ENCODE measurements at regions not wholly inside any gene's neighbourhood (a gene's known extent, or its start where the extent isn't known, plus 50 kb on each side); places are given as distances from the start of the nearest gene placed in this dataset.
"Not testable (repeated sequence)": the region's sequence is repeated elsewhere in the genome, so short reads cannot be mapped to it uniquely, and the experiment has no call there.

DNA sequence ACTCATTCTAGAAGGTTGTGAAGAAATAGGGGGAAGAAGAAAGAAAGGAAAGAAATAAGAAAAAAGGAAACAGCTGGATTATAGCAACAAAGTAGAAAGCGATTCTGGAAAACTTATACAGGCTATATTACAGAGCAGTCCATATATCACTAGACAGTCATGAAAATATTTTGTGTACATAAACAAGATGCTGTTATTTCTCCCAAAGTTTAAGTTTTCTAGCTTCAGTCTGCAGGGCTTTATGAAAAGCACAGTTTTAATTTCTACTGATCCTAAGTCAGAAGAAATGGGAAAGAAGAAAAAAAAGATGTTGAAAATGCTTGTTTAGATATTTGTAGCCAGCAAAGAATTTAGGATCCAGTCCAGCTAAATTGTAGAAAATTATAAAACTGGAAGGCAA is 321.4 kb upstream of the NDN start:
- H3K9ac ChIP-seq (ENCODE audit: low read length in 5 of 5): no peak overlapping the region
- H3K27me3 ChIP-seq (ENCODE audit: control insufficient read depth in 5 of 5, insufficient read depth in 4 of 5, low read length in 5 of 5): no peaks in the 10 kb centered on the region
- H3K4me1 ChIP-seq (ENCODE audit: control insufficient read depth in 5 of 5, insufficient read depth in 5 of 5, low read length in 5 of 5): no peaks in the 10 kb centered on the region
- no peaks in the 10 kb centered on the region for H3K9me3 ChIP-seq (ENCODE audit: control insufficient read depth in 5 of 5, low read length in 5 of 5)
- H3K27ac ChIP-seq (ENCODE audit: low read depth, low read length): no peak overlapping the region
- H3K4me3 ChIP-seq (ENCODE audit: low read depth in 1 of 5, low read length in 5 of 5): no peak overlapping the region
- no peaks in the 10 kb centered on the region for H3K36me3 ChIP-seq (ENCODE audit: control insufficient read depth in 5 of 5, insufficient read depth in 5 of 5, low read length in 5 of 5)

DNA sequence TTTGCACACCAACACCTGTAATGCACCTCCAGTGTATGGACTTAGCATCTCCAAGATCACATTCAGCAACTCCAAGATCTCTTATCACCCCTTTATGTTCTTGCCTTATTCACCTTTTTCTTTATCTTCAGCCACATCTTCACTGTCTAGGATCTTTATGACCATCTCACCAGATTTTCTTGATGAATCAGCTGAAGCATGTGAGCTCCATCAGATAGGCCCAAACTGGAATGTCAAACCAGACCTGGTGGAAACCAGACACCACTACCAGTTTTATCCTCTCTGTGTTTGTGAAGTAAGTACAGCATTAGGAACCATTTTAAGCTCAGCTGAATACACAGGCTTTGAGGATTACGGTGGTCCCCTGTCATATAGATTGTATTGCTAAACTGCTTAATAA is 330.4 kb upstream of the NDN start:
- Histone ChIP-seq H3K27me3 (ENCODE audit: control insufficient read depth in 5 of 5, insufficient read depth in 4 of 5, low read length in 5 of 5) (no peaks in the 10 kb centered on the region), H3K4me3 (ENCODE audit: low read depth in 1 of 5, low read length in 5 of 5) (no peak overlapping the region), H3K9me3 (ENCODE audit: control insufficient read depth in 5 of 5, low read length in 5 of 5) (peaks cover 0 to 6% (median 0%) of the 10 kb centered on the region in 5 donors), H3K27ac (ENCODE audit: low read depth, low read length) (no peak overlapping the region), H3K36me3 (ENCODE audit: control insufficient read depth in 5 of 5, insufficient read depth in 5 of 5, low read length in 5 of 5) (no peaks in the 10 kb centered on the region), H3K9ac (ENCODE audit: low read length in 5 of 5) (no peak overlapping the region), H3K4me1 (ENCODE audit: control insufficient read depth in 5 of 5, insufficient read depth in 5 of 5, low read length in 5 of 5) (no peaks in the 10 kb centered on the region)

DNA sequence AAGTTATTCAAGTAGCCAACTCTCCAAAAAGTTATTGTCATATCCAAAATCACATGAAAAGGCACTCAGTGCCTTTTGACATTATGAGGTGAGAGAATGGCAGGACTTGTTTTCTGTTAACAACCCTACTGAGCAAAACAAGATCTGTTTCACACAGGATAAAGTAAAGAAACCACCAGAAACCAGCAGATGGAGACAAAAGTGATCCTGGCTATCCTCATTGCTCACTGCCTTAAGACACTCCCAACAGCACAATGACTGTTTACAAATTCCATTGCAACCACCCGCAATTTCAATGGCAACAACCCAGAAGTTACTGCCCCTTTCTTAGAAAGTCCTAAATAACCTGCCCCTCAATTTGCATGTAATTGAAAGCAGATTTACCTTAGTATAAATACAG is 352.6 kb upstream of the NDN start:
- no peaks in the 10 kb centered on the region for H3K36me3 ChIP-seq (ENCODE audit: control insufficient read depth in 5 of 5, insufficient read depth in 5 of 5, low read length in 5 of 5)
- no peaks in the 10 kb centered on the region for H3K27me3 ChIP-seq (ENCODE audit: control insufficient read depth in 5 of 5, insufficient read depth in 4 of 5, low read length in 5 of 5)
- no peak overlapping the region for H3K9ac ChIP-seq (ENCODE audit: low read length in 5 of 5)

DNA sequence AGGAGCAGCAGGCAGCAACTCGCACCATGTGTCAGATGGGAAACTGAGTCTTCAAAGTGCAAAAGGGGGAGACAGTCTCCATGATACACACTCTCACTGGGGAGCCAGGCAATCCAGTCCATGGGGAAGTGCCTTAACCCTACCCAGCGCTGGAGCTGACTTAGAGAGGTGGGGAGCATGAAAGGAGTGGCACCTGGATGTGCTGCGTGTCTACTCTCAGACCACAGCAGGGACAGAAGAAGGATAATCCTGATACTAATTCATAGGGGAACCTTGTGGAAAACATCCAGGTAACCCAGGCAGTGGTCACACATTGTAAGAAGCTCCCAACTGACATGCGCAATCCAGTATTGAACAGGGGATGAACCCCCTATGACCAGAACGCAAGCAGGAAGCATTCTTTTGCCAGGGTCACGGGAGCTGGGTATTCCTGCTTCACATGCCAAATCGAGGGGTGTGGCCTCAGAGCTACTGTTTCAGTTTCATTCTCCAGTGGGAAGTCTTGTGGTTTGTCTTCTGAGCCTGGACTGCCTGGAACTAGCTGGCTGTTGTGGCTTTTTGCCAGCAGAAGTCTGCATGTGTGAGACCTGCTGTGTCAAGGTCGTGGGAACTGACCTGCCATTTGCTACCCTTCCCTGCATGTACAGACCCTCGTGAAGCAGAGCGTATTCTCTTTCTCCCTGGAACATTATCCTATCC is 367.6 kb upstream of the NDN start:
- Histone ChIP-seq H3K36me3 (ENCODE audit: control insufficient read depth in 5 of 5, insufficient read depth in 5 of 5, low read length in 5 of 5) (no peaks in the 10 kb centered on the region), H3K4me1 (ENCODE audit: control insufficient read depth in 5 of 5, insufficient read depth in 5 of 5, low read length in 5 of 5) (peaks cover 0 to 5% (median 0%) of the 10 kb centered on the region in 5 donors), H3K9me3 (ENCODE audit: control insufficient read depth in 5 of 5, low read length in 5 of 5) (peaks cover 0 to 6% (median 0%) of the 10 kb centered on the region in 5 donors), H3K9ac (ENCODE audit: low read length in 5 of 5) (no peak overlapping the region), H3K27ac (ENCODE audit: low read depth, low read length) (no peak overlapping the region), H3K27me3 (ENCODE audit: control insufficient read depth in 5 of 5, insufficient read depth in 4 of 5, low read length in 5 of 5) (no peaks in the 10 kb centered on the region), H3K4me3 (ENCODE audit: low read depth in 1 of 5, low read length in 5 of 5) (peak overlapping the region in 4 of 5 donors; percentile 24 to 45 (median 26))

More for the DNA sequence above, 352.6 kb upstream of the NDN start:
- H3K9me3 ChIP-seq (ENCODE audit: control insufficient read depth in 5 of 5, low read length in 5 of 5): peaks cover 2 to 20% (median 9%) of the 10 kb centered on the region in 5 donors
- H3K4me3 ChIP-seq (ENCODE audit: low read depth in 1 of 5, low read length in 5 of 5): no peak overlapping the region
- H3K4me1 ChIP-seq (ENCODE audit: control insufficient read depth in 5 of 5, insufficient read depth in 5 of 5, low read length in 5 of 5): no peaks in the 10 kb centered on the region
- H3K27ac ChIP-seq (ENCODE audit: low read depth, low read length): no peak overlapping the region

DNA sequence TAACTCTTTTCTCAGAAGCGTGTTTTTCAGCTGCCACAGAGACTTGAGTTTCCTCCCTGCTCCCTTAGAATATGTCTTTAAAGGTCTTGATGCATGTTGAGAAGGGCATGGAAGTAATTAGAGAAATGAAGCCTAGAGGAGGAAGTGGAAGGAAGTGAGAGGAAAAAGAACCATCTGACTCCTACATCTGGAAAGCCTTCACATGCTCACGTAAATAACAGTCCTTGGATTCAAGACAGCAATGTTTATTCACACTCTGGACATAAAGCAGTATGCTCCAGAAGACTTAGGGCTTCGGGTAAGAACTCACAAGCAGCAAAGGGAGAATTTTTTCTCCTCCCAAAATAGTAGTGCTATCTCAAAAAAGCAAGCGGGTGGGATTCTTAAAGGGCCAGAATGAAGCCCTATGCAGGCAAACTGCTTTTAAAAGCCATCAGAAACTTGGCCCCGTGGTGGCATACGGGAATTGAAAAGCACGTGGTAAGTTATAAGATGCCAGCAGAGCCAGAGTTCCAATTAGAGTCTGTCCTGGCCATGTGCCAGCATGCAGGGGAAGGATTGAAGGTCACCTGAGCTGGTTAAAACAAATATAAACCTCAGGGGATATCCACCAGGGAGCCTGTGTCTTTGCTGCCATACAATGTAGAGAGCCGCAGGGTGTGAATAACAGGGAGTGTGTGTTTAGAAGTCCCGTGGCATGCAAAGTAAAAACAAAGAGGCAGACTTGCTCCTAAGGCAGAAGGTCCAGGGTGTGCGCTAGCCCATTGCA is 380.8 kb upstream of the NDN start:
- Histone ChIP-seq H3K9me3 (ENCODE audit: control insufficient read depth in 5 of 5, low read length in 5 of 5) (peaks cover 0 to 13% (median 0%) of the 10 kb centered on the region in 5 donors), H3K4me1 (ENCODE audit: control insufficient read depth in 5 of 5, insufficient read depth in 5 of 5, low read length in 5 of 5) (no peaks in the 10 kb centered on the region), H3K27ac (ENCODE audit: low read depth, low read length) (no peak overlapping the region), H3K36me3 (ENCODE audit: control insufficient read depth in 5 of 5, insufficient read depth in 5 of 5, low read length in 5 of 5) (no peaks in the 10 kb centered on the region), H3K4me3 (ENCODE audit: low read depth in 1 of 5, low read length in 5 of 5) (no peak overlapping the region), H3K27me3 (ENCODE audit: control insufficient read depth in 5 of 5, insufficient read depth in 4 of 5, low read length in 5 of 5) (no peaks in the 10 kb centered on the region), H3K9ac (ENCODE audit: low read length in 5 of 5) (no peak overlapping the region)

DNA sequence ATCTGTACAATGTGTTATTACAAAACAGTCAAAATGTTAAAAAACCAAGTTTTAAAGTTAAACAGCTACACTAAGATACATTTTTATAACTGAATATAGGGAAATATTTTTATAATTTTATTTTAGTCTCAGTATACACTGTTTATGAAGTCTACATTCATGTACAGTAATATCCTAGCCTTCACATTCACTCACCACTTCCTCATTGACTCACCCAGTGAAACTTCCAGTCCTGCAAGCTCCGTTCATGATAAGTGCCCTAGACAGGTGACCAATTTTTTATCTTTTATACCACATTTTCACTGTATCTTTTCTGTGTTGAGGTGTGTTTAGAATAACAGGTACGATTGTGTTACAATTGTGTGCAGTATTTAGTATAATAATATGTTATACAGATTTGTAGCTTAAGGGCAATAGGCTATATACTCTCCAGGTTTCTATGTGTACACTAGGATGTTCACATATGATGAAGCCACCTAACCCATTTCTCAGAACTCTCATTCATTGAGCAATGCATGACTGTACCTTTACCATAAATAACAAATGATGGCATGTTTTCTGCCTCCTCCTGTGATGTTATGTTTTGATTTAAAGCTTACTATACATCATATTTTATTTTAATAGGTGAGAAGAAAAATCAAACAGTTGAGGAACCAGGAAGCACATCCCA is 388.4 kb upstream of the NDN start:
- Histone ChIP-seq H3K27me3 (ENCODE audit: control insufficient read depth in 5 of 5, insufficient read depth in 4 of 5, low read length in 5 of 5) (no peaks in the 10 kb centered on the region), H3K36me3 (ENCODE audit: control insufficient read depth in 5 of 5, insufficient read depth in 5 of 5, low read length in 5 of 5) (no peaks in the 10 kb centered on the region), H3K4me3 (ENCODE audit: low read depth in 1 of 5, low read length in 5 of 5) (no peak overlapping the region), H3K9me3 (ENCODE audit: control insufficient read depth in 5 of 5, low read length in 5 of 5) (peaks cover 0 to 21% (median 5%) of the 10 kb centered on the region in 5 donors), H3K27ac (ENCODE audit: low read depth, low read length) (no peak overlapping the region), H3K4me1 (ENCODE audit: control insufficient read depth in 5 of 5, insufficient read depth in 5 of 5, low read length in 5 of 5) (peaks cover 0 to 2% (median 0%) of the 10 kb centered on the region in 5 donors), H3K9ac (ENCODE audit: low read length in 5 of 5) (no peak overlapping the region)

DNA sequence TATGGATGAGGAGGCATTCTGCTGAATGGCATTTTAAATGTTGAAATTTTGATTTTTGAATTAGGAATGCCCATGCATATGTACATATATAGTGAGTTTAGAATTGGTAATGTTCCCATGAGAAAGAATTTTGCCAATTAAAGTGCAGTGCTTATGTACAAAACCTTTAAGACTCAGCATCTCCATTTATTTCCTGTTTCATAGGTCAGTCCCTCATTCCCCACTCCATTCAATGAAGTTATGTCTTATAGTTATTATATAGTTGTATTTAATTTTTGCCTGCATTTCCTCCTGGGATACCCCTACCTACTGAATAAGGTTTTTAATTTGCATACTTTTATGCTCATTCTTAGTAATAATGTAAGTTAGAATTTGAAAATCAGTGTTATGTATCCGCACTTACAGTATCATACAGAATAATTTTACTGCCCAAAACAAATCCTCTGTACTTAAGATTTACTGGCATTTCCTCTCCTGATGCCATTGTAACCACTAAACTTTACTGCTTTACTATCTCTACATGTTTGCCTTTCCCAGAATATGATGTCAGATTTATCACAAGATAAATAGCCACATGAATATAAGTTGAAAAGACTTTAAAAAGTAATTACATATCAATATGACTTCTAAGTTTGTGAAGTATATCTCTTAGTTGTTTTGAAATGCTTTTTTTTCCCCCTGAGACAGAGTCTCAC is 389.1 kb upstream of the NDN start:
- peaks cover 0 to 2% (median 0%) of the 10 kb centered on the region in 5 donors for H3K4me1 ChIP-seq (ENCODE audit: control insufficient read depth in 5 of 5, insufficient read depth in 5 of 5, low read length in 5 of 5)
- no peak overlapping the region for H3K4me3 ChIP-seq (ENCODE audit: low read depth in 1 of 5, low read length in 5 of 5)
- H3K27me3 ChIP-seq (ENCODE audit: control insufficient read depth in 5 of 5, insufficient read depth in 4 of 5, low read length in 5 of 5): no peaks in the 10 kb centered on the region
- no peak overlapping the region for H3K27ac ChIP-seq (ENCODE audit: low read depth, low read length)
- no peaks in the 10 kb centered on the region for H3K36me3 ChIP-seq (ENCODE audit: control insufficient read depth in 5 of 5, insufficient read depth in 5 of 5, low read length in 5 of 5)
- no peak overlapping the region for H3K9ac ChIP-seq (ENCODE audit: low read length in 5 of 5)
- peaks cover 0 to 25% (median 5%) of the 10 kb centered on the region in 5 donors for H3K9me3 ChIP-seq (ENCODE audit: control insufficient read depth in 5 of 5, low read length in 5 of 5)

DNA sequence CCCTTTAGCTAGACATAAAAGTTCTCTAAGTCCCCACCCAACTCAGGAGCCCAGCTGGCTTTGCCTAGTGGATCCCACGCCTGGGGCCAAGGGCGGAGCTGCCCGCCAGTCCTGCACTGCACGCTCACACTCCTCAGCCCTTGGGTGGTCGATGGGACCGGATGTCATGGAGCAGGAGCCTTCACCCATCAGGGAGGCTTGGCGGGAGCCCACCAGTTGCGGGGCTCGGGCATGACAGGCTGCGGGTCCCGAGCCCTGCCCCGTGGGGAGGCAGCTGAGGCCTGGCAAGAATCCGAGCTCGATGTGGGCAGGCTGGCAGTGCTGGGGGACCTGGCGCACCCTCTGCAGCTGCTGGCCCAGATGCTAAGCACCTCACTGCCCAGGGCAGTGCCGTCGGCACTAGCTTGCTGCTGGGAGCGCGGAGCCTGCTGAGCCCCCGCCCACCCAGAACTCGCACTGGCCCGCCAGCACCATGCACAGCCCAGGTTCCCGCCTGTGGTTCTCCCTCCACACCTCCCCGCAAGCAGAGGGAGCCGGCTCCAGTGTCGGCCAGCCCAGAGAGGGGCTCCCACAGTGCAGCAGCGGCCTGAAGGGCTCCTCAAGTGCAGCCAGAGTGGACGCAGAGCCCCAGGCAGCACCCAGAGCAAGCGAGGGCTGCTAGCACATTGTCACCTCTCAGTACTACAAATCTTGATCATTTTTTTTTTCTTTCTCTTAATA is 391.4 kb upstream of the NDN start:
- Histone ChIP-seq H3K4me1 (ENCODE audit: control insufficient read depth in 5 of 5, insufficient read depth in 5 of 5, low read length in 5 of 5) (no peaks in the 10 kb centered on the region), H3K9ac (ENCODE audit: low read length in 5 of 5) (no peak overlapping the region), H3K9me3 (ENCODE audit: control insufficient read depth in 5 of 5, low read length in 5 of 5) (peaks cover 0 to 29% (median 5%) of the 10 kb centered on the region in 5 donors), H3K27me3 (ENCODE audit: control insufficient read depth in 5 of 5, insufficient read depth in 4 of 5, low read length in 5 of 5) (no peaks in the 10 kb centered on the region), H3K4me3 (ENCODE audit: low read depth in 1 of 5, low read length in 5 of 5) (peak overlapping the region in 1 of 5 donors; percentile 5), H3K27ac (ENCODE audit: low read depth, low read length) (no peak overlapping the region), H3K36me3 (ENCODE audit: control insufficient read depth in 5 of 5, insufficient read depth in 5 of 5, low read length in 5 of 5) (no peaks in the 10 kb centered on the region)

DNA sequence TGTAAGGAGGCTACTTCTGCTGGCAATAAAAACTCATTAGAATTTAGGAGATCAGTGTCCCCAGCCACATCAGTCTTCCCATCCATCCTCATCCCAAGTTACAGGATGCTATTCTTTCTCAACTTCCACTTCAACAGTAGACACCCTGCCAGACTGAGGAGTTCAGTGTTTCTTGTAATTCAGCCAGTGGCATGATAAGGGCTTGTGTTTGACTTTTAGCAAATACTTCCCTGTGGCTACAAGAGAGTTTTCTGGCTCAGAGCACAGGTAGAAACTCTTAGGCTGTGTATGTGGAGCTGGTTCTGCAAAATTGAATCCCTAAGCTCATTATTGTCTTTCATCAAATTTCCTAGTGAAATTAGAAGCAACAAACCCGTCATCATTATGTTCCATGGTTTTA is 401.8 kb upstream of the NDN start:
- H3K4me1 ChIP-seq (ENCODE audit: control insufficient read depth in 5 of 5, insufficient read depth in 5 of 5, low read length in 5 of 5); H3K27me3 ChIP-seq (ENCODE audit: control insufficient read depth in 5 of 5, insufficient read depth in 4 of 5, low read length in 5 of 5); H3K4me3 ChIP-seq (ENCODE audit: low read depth in 1 of 5, low read length in 5 of 5); H3K9ac ChIP-seq (ENCODE audit: low read length in 5 of 5); H3K36me3 ChIP-seq (ENCODE audit: control insufficient read depth in 5 of 5, insufficient read depth in 5 of 5, low read length in 5 of 5); H3K27ac ChIP-seq (ENCODE audit: low read depth, low read length): not testable (repeated sequence)
- H3K9me3 ChIP-seq (ENCODE audit: control insufficient read depth in 5 of 5, low read length in 5 of 5): peaks cover 0 to 21% (median 11%) of the 10 kb centered on the region in 5 donors
